HUES48 (cell line): ENCODE measurements at regions not wholly inside any gene's neighbourhood (a gene's known extent, or its start where the extent isn't known, plus 50 kb on each side); places are given as distances from the start of the nearest gene placed in this dataset.
"Not testable (repeated sequence)": the region's sequence is repeated elsewhere in the genome, so short reads cannot be mapped to it uniquely, and the experiment has no call there.

Experiments
- H3K27ac ChIP-seq: one replicate; pipeline ENCODE4 v1.7.0; 2013; ENCODE audit warnings: low read depth, low read length, inconsistent platforms
- H3K27me3 ChIP-seq: 2 replicates; pipeline ENCODE4 v1.6.1; 2013; ENCODE audit warnings: mild to moderate bottlenecking, low read length; ENCODE audit not compliant: control insufficient read depth, insufficient read depth
- H3K36me3 ChIP-seq: 2 replicates; pipeline ENCODE4 v1.6.1; 2013; ENCODE audit warnings: low read length; ENCODE audit not compliant: control insufficient read depth, insufficient read depth
- H3K4me1 ChIP-seq: 2 replicates; pipeline ENCODE4 v1.6.1; 2013; ENCODE audit warnings: mild to moderate bottlenecking, low read length; ENCODE audit not compliant: control insufficient read depth, insufficient read depth
- H3K4me3 ChIP-seq: 2 replicates; pipeline ENCODE4 v1.5.1; 2013; ENCODE audit warnings: mild to moderate bottlenecking, low read depth, low read length
- H3K9ac ChIP-seq: 2 replicates; pipeline ENCODE4 v1.6.1; 2013; ENCODE audit warnings: mild to moderate bottlenecking, low read depth, low read length, moderate library complexity
- H3K9me3 ChIP-seq: 2 replicates; pipeline ENCODE4 v1.6.1; 2013; ENCODE audit warnings: low read length; ENCODE audit not compliant: control insufficient read depth, insufficient read depth

DNA sequence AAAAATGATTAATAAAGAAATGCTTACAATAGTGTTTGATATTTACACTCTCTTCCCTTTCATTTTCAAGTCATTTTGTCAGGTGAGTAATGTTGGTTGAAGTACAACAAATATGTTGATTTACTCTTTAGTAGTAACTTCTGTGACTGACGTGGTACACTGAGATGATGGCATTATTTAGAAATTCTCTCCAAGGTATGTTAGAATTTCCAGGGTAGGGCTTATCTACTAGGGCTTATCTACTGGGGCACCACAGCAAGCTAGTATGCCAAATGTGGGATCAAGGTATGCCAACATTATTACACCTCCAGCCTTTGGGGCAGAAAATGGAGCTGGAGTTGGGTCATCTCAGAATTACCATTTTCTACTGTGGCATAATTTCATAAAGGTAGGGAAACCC lies 157.4 kb upstream of the AGTR1 start:
- Histone ChIP-seq H3K36me3 (no peaks in the 10 kb centered on the region), H3K4me3 (no peak overlapping the region), H3K27ac (no peak overlapping the region), H3K9ac (no peak overlapping the region), H3K9me3 (no peaks in the 10 kb centered on the region), H3K4me1 (no peaks in the 10 kb centered on the region), H3K27me3 (no peaks in the 10 kb centered on the region)

DNA sequence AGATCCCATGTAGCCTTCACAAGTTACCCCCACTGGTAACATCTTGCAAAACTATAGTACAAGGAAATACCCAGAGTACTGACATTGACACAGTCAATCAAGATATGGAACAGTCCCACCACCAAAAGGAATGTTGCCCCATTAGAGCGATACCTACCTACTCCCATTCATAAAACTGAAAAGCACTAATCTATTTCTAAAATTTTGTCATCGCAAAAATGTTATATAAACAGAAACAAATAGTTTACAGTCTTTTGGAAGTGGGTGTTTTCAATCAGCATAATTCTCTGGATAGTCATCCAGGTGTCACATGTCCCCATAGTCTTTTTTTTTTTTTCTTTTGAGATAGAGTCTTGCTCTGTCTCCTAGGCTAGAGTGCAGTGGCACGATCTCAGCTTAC lies 156.9 kb upstream of the AGTR1 start:
- Histone ChIP-seq H3K27me3 (no peaks in the 10 kb centered on the region), H3K36me3 (no peaks in the 10 kb centered on the region), H3K4me3 (no peak overlapping the region), H3K9ac (no peak overlapping the region), H3K4me1 (no peaks in the 10 kb centered on the region), H3K27ac (no peak overlapping the region), H3K9me3 (no peaks in the 10 kb centered on the region)

DNA sequence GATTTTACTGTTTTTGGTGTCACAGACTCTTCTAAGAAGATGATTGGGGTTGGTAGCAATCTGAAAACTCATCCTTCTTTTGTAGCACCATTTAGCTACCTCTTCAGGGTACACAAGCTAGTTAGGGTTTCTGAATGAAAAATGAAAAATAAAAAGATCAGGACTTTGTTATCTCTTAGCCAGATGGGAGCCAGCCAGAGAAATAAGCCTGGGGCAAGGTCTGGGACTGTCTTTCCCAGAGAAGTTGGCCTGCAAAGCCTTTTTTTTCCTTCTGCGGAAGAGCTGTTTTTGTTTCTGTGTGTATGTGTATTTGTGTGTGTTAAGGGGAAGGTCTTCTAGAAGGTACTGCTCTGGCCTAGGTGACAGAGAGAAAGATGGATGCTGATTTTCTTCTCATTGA lies 150.7 kb upstream of the AGTR1 start:
- no peaks in the 10 kb centered on the region for H3K36me3 ChIP-seq
- H3K9ac ChIP-seq = no peak overlapping the region
- no peaks in the 10 kb centered on the region for H3K4me1 ChIP-seq
- H3K27ac ChIP-seq = no peak overlapping the region
- H3K4me3 ChIP-seq = no peak overlapping the region
- H3K27me3 ChIP-seq = no peaks in the 10 kb centered on the region
- no peaks in the 10 kb centered on the region for H3K9me3 ChIP-seq

DNA sequence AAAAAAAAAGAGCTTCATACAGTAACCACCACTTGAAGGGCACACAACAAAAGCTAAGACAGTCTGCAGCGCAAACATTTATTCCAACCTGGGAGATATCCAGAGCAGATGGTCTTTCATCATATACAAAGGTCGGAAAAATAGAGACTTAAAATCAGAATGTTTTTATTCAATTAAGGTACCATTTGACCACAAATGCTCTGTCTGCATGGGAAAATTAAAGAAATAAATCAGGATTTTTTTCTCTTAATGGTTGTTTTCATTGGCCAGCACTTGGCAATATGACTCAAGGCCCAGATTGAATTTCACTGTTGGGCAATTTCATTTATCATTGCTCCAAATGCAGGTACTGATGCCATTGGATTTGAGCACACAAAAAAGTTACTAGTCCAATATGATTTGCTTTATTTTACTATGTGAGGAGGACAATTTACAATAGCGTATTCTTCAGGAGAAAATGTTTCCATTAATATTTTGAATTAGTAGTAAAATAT lies 145.9 kb upstream of the AGTR1 start:
- H3K27ac ChIP-seq = no peak overlapping the region
- no peaks in the 10 kb centered on the region for H3K4me1 ChIP-seq
- H3K9ac ChIP-seq = no peak overlapping the region
- H3K36me3 ChIP-seq = no peaks in the 10 kb centered on the region
- H3K27me3 ChIP-seq = no peaks in the 10 kb centered on the region
- no peaks in the 10 kb centered on the region for H3K9me3 ChIP-seq
- H3K4me3 ChIP-seq = no peak overlapping the region

DNA sequence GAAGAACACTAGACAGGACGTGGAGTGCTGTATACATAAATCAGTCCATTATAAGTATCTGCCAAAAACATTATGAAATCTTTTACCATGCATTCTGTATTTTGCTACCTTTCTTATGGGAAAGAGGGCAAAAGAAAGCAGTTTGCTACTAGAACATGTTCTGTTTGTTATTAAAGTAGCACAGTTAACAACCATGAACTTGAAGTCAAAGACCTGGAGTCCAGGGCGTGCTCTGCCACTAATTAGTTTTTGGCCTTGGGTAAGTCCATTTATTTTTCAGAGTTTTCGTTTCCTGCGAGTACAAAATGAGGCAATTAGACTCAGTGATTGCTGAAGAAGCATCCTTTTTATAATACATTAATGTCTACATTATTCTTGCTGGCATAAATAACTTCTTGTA lies 143.3 kb upstream of the AGTR1 start:
- H3K4me3 ChIP-seq = no peak overlapping the region
- no peaks in the 10 kb centered on the region for H3K36me3 ChIP-seq

DNA sequence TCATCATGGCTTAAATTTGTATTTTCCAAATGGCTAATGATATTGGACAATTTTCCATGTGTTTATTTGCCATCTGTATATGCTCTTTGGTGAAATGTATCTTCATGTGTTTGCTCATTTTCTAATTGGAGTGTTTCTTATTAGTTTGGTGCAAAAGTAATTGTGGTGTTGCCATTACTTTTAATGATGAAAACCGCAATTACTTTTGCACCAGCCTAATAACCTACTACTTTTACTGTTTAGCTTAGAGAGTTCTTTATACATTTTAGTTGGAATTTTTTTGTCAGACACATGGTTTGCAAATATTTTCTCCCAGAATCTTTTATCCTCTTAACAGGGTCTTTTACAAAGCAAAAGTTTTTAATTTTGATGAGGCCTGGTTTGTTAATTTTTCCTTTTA lies 141.0 kb upstream of the AGTR1 start:
- no peaks in the 10 kb centered on the region for H3K9me3 ChIP-seq
- H3K27ac ChIP-seq = no peak overlapping the region
- H3K36me3 ChIP-seq = no peaks in the 10 kb centered on the region
- H3K9ac ChIP-seq = no peak overlapping the region
- no peak overlapping the region for H3K4me3 ChIP-seq
- no peaks in the 10 kb centered on the region for H3K27me3 ChIP-seq
- H3K4me1 ChIP-seq = no peaks in the 10 kb centered on the region

More for the DNA sequence above, 143.3 kb upstream of the AGTR1 start:
- no peaks in the 10 kb centered on the region for H3K9me3 ChIP-seq
- H3K27me3 ChIP-seq = no peaks in the 10 kb centered on the region
- no peaks in the 10 kb centered on the region for H3K4me1 ChIP-seq
- no peak overlapping the region for H3K27ac ChIP-seq
- H3K9ac ChIP-seq = no peak overlapping the region

DNA sequence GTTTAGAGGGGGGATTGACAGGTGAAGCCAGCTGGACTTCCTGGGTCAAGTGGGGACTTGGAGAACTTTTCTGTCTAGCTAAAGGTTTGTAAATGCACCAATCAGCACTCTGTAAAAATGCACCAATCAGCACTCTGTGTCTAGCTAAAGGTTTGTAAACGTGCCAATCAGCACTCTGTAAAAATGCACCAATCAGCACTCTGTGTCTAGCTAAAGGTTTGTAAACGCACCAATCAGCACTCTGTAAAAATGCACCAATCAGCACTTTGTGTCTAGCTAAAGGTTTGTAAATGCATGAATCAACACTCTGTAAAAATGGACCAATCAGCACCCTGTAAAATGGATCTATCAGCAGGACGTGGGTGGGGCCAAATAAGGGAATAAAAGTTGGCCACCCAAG lies 120.1 kb upstream of the AGTR1 start:
- H3K9me3 ChIP-seq, H3K27ac ChIP-seq, H3K36me3 ChIP-seq, H3K4me1 ChIP-seq, H3K9ac ChIP-seq, H3K27me3 ChIP-seq, H3K4me3 ChIP-seq: not testable (repeated sequence)

DNA sequence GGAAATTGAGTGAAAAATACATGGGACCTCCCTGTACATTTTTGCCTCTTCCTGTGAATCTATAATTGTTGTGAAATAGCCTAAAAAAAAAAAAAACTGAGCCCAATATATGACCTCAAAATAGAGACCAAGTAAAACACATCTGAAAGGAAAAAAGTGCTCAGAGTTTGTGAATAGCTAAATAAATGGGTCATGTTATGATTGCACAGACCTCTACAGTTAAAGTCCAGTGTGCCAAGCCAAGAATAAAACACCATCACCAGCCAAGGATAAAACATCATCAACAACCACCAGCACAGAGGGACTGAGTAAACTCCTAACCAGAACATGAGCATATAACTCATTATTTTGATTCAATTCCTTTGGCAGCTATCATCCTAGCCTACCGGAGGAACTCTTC lies 115.6 kb upstream of the AGTR1 start:
- Histone ChIP-seq H3K27me3 (no peaks in the 10 kb centered on the region), H3K4me1 (no peaks in the 10 kb centered on the region), H3K27ac (no peak overlapping the region), H3K9me3 (no peaks in the 10 kb centered on the region), H3K4me3 (no peak overlapping the region), H3K9ac (no peak overlapping the region), H3K36me3 (no peaks in the 10 kb centered on the region)

DNA sequence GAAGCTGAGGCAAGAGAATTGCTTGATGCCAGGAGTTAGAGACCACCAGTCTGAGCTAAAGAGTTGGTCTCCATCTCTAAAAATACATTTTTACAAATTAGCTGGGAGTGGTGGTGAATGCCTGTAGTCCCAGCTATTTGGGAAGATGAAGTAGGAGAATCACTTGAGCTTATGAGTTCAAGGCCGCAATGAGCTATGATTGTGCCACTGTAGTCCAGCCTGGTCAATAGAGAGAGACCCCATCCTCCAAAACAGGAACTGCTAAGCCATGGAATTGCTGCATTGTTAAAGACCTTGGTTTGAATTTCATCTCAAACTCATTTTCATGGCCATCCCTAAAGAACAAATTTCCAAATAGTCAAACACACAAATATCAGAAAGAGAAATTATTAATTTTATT lies 113.9 kb upstream of the AGTR1 start:
- no peaks in the 10 kb centered on the region for H3K4me1 ChIP-seq

DNA sequence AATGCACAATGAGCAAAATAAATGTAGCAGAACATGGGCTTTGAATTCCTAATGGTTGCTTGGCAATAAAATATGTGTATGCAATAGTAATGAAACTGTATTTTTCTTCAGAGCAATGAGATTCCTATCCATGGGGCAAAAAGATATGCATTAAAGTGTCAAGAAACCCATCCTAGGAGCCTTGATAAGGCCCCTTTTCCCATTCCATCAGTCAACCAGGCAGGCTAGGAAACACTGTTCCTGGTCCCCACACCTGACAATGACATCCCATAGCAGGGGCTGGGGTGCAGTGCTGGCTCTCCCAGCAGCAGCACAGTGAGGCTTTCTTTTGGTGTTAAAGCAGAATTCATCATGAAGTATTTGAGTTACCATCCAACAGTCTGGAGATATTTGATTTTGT lies 113.3 kb upstream of the AGTR1 start:
- Histone ChIP-seq H3K4me3 (no peak overlapping the region), H3K9me3 (no peaks in the 10 kb centered on the region), H3K4me1 (no peaks in the 10 kb centered on the region), H3K36me3 (no peaks in the 10 kb centered on the region), H3K9ac (no peak overlapping the region), H3K27me3 (no peaks in the 10 kb centered on the region), H3K27ac (no peak overlapping the region)

More for the DNA sequence above, 113.9 kb upstream of the AGTR1 start:
- no peaks in the 10 kb centered on the region for H3K36me3 ChIP-seq
- no peak overlapping the region for H3K4me3 ChIP-seq
- no peak overlapping the region for H3K27ac ChIP-seq
- no peaks in the 10 kb centered on the region for H3K9me3 ChIP-seq
- H3K27me3 ChIP-seq = no peaks in the 10 kb centered on the region
- H3K9ac ChIP-seq = no peak overlapping the region

DNA sequence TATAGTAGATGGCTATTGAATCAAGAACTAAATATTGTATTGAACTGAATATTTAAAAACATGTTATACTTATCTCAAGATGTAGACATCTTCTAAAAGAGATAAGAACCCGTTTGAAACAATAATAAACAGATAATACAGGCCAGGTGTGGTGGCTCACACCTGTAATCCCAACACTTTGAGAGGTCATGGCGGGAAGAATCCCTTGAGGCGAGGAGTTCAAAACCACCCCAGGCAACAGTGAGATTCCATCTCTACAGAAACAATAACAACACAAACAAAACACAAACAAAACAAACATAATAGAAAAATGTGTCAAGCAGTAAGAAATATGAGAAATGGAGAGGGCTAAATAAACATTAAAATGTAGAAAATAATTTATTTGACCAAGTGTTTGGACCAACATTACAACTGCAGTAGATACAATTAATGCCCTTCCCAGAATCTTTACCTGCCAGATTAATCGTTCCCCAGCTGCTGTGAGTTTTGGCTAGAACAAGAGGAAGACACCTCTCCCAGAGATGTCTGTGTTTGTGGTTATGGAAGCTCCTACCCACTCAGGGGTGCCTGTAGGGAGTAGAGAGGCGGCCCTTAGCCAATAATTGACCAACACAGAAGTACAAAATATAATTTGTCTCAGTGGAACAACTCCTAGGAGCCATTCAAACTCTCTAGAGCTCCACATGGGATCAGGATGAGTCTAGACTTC lies 111.9 kb upstream of the AGTR1 start:
- Histone ChIP-seq H3K4me1 (no peaks in the 10 kb centered on the region), H3K27ac (no peak overlapping the region)

More for the DNA sequence above, 111.9 kb upstream of the AGTR1 start:
- no peaks in the 10 kb centered on the region for H3K27me3 ChIP-seq
- H3K9ac ChIP-seq = no peak overlapping the region
- H3K36me3 ChIP-seq = no peaks in the 10 kb centered on the region
- no peaks in the 10 kb centered on the region for H3K9me3 ChIP-seq
- no peak overlapping the region for H3K4me3 ChIP-seq
